Right atrium auricular region (tissue), 2 donors: ENCODE measurements at regions not wholly inside any gene's neighbourhood (a gene's known extent, or its start where the extent isn't known, plus 50 kb on each side); places are given as distances from the start of the nearest gene placed in this dataset.

Experiments
- DNase-seq: peaks from one replicate; pipeline ENCODE4 v3.0.0-alpha.2; 2019; ENCODE audit warnings: low spot score
- H3K27ac ChIP-seq, 2 donors: fragments of 200-600 bp; sonication (generic); 1 replicate in 1 of 2; 2 replicates in 1 of 2; pipeline ENCODE4 v1.5.1; 2016 to 2019
- H3K27me3 ChIP-seq, 2 donors: fragments of 200-600 bp; sonication (generic); one replicate each; pipeline versions ENCODE4 v1.5.1 to v1.6.0; 2017 to 2019
- H3K36me3 ChIP-seq: fragments of 200-600 bp; sonication (generic); one replicate; pipeline ENCODE4 v1.5.1; 2016
- H3K4me1 ChIP-seq, 2 donors: fragments of 200-600 bp; sonication (generic); one replicate each; pipeline versions ENCODE4 v1.5.1 to v1.6.0; 2017 to 2019
- H3K4me3 ChIP-seq, 2 donors: fragments of 200-600 bp; sonication (generic); 1 replicate in 1 of 2; 2 replicates in 1 of 2; pipeline ENCODE4 v1.5.1; 2017 to 2019; ENCODE audit warnings: mild to moderate bottlenecking in 1 of 2, moderate library complexity in 1 of 2
- H3K9me3 ChIP-seq, 2 donors: fragments of 200-600 bp; sonication (generic); one replicate each; pipeline ENCODE4 v1.5.1; 2019
- CTCF ChIP-seq, 2 donors: fragments of 200-600 bp; sonication (generic); IDR thresholded peaks; one replicate each; pipeline ENCODE4 v1.5.1; 2019; ENCODE audit warnings: antibody characterized with exemption in 2 of 2

- H3K4me3 ChIP-seq, result no peak overlapping the region
- no peaks in the 10 kb centered on the region for H3K27me3 ChIP-seq
- H3K4me1 ChIP-seq, result no peaks in the 10 kb centered on the region
- peaks cover 0 to 27% of the 10 kb centered on the region in 2 donors for H3K9me3 ChIP-seq
- H3K27ac ChIP-seq, result no peak overlapping the region
- no peak for DNase-seq
- no peaks in the 10 kb centered on the region for H3K36me3 ChIP-seq
- no peak for TF ChIP-seq CTCF (IDR thresholded peaks at IDR 0.05)
Observed at GRCh38 chr12:70106347-70106746, 136.9 kb upstream of the CNOT2 start.

GRCh38 chr12:70110085-70110484, 133.1 kb upstream of the CNOT2 start:
- Histone ChIP-seq H3K4me3 (no peak overlapping the region), H3K4me1 (no peaks in the 10 kb centered on the region), H3K9me3 (peaks cover 0 to 39% of the 10 kb centered on the region in 2 donors), H3K36me3 (no peaks in the 10 kb centered on the region), H3K27ac (no peak overlapping the region), H3K27me3 (no peaks in the 10 kb centered on the region)
- TF ChIP-seq CTCF (IDR thresholded peaks at IDR 0.05), result no peak
- DNase-seq, result no peak

GRCh38 chr12:70117670-70118069, 125.6 kb upstream of the CNOT2 start:
- no peak for TF ChIP-seq CTCF (IDR thresholded peaks at IDR 0.05)
- Histone ChIP-seq H3K4me3 (no peak overlapping the region), H3K27me3 (no peaks in the 10 kb centered on the region), H3K27ac (no peak overlapping the region), H3K4me1 (no peaks in the 10 kb centered on the region), H3K36me3 (no peaks in the 10 kb centered on the region), H3K9me3 (peaks cover 0 to 6% of the 10 kb centered on the region in 2 donors)
- no peak for DNase-seq

- Histone ChIP-seq H3K27me3 (no peaks in the 10 kb centered on the region), H3K36me3 (no peaks in the 10 kb centered on the region), H3K4me1 (no peaks in the 10 kb centered on the region), H3K9me3 (no peaks in the 10 kb centered on the region), H3K27ac (no peak overlapping the region), H3K4me3 (no peak overlapping the region)
- no peak for TF ChIP-seq CTCF (IDR thresholded peaks at IDR 0.05)
- no peak for DNase-seq
Observed at GRCh38 chr12:70120970-70121369, 122.3 kb upstream of the CNOT2 start.

- Histone ChIP-seq H3K27me3 (no peaks in the 10 kb centered on the region), H3K36me3 (no peaks in the 10 kb centered on the region), H3K27ac (no peak overlapping the region), H3K9me3 (no peaks in the 10 kb centered on the region), H3K4me3 (no peak overlapping the region), H3K4me1 (no peaks in the 10 kb centered on the region)
- no peak for DNase-seq
- no peak for TF ChIP-seq CTCF (IDR thresholded peaks at IDR 0.05)
Observed at GRCh38 chr12:70121562-70121961, 121.7 kb upstream of the CNOT2 start.

- no peak for DNase-seq
- TF ChIP-seq CTCF (IDR thresholded peaks at IDR 0.05), result no peak
- Histone ChIP-seq H3K36me3 (no peaks in the 10 kb centered on the region), H3K9me3 (no peaks in the 10 kb centered on the region), H3K4me3 (no peak overlapping the region), H3K27ac (no peak overlapping the region), H3K27me3 (no peaks in the 10 kb centered on the region), H3K4me1 (no peaks in the 10 kb centered on the region)
Observed at GRCh38 chr12:70122804-70123203, 120.4 kb upstream of the CNOT2 start.
